Astrocyte of the spinal cord (primary cell): ENCODE measurements at regions not wholly inside any gene's neighbourhood (a gene's known extent, or its start where the extent isn't known, plus 50 kb on each side); places are given as distances from the start of the nearest gene placed in this dataset.
"Not testable (repeated sequence)": the region's sequence is repeated elsewhere in the genome, so short reads cannot be mapped to it uniquely, and the experiment has no call there.

Source experiments
- DNase-seq: peaks from one replicate; pipeline ENCODE4 v3.0.0; 2011; ENCODE audit warnings: low read depth, low spot score
- H3K4me3 ChIP-seq: 2 replicates; pipeline ENCODE4 v1.5.1; 2011; ENCODE audit warnings: low read depth, mild to moderate bottlenecking, low read length, moderate library complexity
- in situ Hi-C: cut with HindIII; loops from 2 replicates; pipeline ENCODE4 v1.10.0; 2017; ENCODE audit warnings: low sequenced_read_pairs
- TF ChIP-seq, protein P1 (sequence below): IDR thresholded peaks from 2 replicates; pipeline ENCODE4 v1.5.1; 2012; ENCODE audit warnings: low read depth, mild to moderate bottlenecking, low read length, inconsistent platforms

DNA sequence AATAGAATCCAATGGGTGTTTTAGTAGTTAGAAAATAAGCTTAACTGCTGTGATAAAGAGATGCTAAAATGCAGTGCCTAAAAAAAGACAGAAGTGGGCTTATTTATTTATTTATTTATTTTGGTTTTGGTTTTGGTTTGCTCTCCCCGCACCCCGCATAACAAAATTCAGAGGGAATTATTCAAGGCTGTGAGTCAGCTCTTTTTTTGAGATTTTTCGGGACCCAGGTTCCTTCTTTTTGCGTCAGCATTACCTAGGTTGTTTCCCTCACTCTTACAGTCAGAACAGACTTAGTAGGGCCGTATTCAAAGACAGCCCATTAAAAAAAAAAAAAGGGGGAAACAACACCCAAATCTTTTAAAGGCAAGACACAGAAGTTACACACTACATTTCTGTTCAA, 1495.5 kb upstream of the ADGRL3 start:
- no peak overlapping the region for H3K4me3 ChIP-seq
- in situ Hi-C loops = no loop called here
- TF ChIP-seq, protein P1, sequence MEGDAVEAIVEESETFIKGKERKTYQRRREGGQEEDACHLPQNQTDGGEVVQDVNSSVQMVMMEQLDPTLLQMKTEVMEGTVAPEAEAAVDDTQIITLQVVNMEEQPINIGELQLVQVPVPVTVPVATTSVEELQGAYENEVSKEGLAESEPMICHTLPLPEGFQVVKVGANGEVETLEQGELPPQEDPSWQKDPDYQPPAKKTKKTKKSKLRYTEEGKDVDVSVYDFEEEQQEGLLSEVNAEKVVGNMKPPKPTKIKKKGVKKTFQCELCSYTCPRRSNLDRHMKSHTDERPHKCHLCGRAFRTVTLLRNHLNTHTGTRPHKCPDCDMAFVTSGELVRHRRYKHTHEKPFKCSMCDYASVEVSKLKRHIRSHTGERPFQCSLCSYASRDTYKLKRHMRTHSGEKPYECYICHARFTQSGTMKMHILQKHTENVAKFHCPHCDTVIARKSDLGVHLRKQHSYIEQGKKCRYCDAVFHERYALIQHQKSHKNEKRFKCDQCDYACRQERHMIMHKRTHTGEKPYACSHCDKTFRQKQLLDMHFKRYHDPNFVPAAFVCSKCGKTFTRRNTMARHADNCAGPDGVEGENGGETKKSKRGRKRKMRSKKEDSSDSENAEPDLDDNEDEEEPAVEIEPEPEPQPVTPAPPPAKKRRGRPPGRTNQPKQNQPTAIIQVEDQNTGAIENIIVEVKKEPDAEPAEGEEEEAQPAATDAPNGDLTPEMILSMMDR = no peak
- DNase-seq = no peak

DNA sequence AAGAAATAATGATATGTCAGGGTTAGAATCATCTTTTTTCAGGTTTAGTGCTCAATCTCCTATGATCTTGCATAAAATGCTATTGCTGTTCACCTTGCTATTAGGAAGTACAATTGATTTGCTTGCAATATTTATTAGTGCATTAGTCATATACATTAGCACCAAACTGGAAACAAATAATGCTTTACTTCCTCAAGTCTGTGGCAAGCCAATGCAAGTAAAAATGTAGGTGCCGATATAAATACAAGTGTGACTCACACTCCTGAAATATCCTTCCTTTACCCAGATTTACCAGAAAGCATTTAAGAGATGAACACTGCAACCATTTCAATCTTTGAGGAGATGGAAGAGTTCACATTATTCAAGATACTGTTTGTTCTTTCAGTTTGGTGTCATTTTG, 1487.7 kb upstream of the ADGRL3 start:
- no peak for DNase-seq
- in situ Hi-C loops = no loop called here
- no peak overlapping the region for H3K4me3 ChIP-seq
- TF ChIP-seq, protein P1 = no peak

DNA sequence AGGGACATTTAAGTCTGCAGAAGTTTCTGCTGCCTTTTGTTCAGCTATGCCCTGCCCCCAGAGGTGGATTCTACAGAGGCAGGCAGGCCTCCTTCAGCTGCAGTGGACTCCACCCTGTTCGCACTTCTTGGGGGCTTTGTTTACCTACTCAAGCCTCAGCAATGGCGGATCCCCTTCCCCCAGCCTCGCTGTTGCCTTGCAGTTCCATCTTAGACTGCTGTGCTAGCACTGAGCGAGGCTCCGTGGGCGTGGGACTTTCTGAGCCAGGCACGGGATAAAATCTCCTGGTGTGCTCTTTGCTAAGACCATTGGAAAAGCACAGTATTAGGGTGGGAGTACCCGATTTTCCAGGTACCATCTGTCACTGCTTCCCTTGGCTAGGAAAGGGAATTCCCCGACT, 1475.8 kb upstream of the ADGRL3 start:
- in situ Hi-C loops, DNase-seq, H3K4me3 ChIP-seq: not testable (repeated sequence)

DNA sequence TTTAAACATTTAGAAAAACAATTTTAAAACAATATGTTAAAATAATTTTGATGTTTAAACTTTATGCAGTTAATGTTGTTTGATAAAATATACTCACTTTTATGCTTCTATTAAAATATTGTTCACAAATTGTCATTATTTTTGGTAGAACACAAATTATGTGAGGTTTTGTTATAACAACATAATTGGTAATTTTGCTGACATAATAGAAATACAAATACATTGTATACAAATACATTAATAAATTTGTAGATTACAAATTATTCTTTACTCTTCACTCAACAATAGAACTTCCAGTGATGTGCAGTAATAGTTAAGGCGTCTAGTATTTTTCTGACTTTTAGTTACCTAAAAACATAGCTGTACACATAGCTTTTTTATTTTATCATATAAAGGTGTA, 1472.4 kb upstream of the ADGRL3 start:
- TF ChIP-seq, protein P1 = no peak
- DNase-seq = no peak
- in situ Hi-C loops = no loop called here
- H3K4me3 ChIP-seq = no peak overlapping the region

DNA sequence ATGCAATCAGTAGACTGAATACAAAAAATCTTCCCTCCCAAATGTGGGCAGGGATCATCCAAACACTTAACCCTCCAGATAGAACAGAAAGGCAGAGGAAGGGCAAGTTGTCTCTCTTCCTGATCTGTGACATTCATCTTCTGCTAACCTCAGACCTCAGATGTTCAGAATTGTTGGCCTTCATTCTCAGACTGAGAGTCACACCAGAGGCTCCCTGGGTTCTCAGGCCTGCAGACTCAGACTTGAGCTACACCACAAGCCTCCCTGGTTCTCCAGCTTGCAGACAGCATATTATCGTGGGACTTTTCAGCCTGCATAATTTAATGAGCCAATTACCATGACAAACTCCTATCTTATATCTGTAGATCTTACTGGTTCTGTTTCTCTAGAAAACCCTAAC, 1471.6 kb upstream of the ADGRL3 start:
- in situ Hi-C loops = no loop called here
- no peak overlapping the region for H3K4me3 ChIP-seq
- TF ChIP-seq, protein P1 = no peak
- no peak for DNase-seq

DNA sequence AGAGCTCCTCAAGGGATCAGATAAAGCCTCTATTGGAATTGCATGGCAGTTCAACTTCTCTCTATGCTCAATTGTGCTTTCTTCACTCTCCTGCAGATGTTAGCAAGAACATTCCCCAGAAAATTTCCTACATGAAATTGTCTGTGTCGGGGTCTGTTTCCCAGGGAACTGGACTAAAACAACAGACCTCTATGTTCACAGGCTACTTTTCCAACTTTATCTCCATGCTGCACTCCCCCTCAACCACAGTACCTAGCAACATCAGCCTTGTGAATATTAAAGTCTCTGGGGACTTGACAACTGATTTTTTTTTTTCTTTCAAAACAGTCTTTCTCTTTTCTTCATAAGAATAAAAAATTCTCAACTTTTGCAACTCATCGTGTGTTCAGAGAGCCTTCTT, 1470.8 kb upstream of the ADGRL3 start:
- in situ Hi-C loops = no loop called here
- TF ChIP-seq, protein P1 = no peak
- H3K4me3 ChIP-seq = no peak overlapping the region

DNA sequence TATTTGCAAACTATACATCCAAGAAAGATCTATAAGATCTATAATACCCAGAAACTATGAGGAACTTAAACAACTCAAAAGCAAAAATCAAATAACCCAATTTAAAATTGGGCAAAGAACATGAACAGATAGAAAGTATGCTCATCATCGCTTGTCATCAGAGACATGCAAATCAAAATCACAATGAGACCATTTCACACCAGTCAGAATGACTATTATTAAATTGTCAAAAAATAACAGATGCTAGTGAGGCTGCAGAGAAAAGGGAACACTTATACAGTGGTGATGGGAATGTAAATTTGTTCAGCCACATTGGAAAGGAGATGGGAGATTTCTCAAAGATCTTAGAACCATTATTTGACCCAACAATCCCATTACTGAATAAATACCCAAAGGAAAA, 1451.7 kb upstream of the ADGRL3 start:
- in situ Hi-C loops = no loop called here

More for the DNA sequence above, 1470.8 kb upstream of the ADGRL3 start:
- no peak for DNase-seq

More for the DNA sequence above, 1451.7 kb upstream of the ADGRL3 start:
- H3K4me3 ChIP-seq = no peak overlapping the region
- TF ChIP-seq, protein P1 = no peak
- DNase-seq = no peak
